ENCODE measurements at regions not wholly inside any gene's neighbourhood (a gene's known extent, or its start where the extent isn't known, plus 50 kb on each side); places are given as distances from the start of the nearest gene placed in this dataset.
A peak's percentile ranks its signal among the peaks of the same experiment; 100 is the strongest.

- TF ChIP-seq CTCF (IDR thresholded peaks at IDR 0.05; ENCODE audit: insufficient read depth, low read length, poor library complexity, severe bottlenecking), result no peak
- Histone ChIP-seq H3K27me3 (replicated peaks; ENCODE audit: control insufficient read depth, insufficient read depth, low read length) (no peaks in the 10 kb centered on the region), H3K36me3 (ENCODE audit: control insufficient read depth, insufficient read depth, low read length) (no peaks in the 10 kb centered on the region), H3K4me3 (replicated peaks; ENCODE audit: low read depth, low read length) (no peak overlapping the region)
- DNase-seq (ENCODE audit: extremely low read depth, insufficient read length), result no peak
These were observed 107.0 kb downstream of the CTH start for GRCh38 chr1:70518106-70518505.

- no peaks in the 10 kb centered on the region for H3K36me3 ChIP-seq (ENCODE audit: control insufficient read depth, insufficient read depth, low read length)
- peak; percentile 67 for TF ChIP-seq CTCF (IDR thresholded peaks at IDR 0.05; ENCODE audit: insufficient read depth, low read length, poor library complexity, severe bottlenecking)
- H3K4me3 ChIP-seq (replicated peaks; ENCODE audit: low read depth, low read length), result no peak overlapping the region
- H3K27me3 ChIP-seq (replicated peaks; ENCODE audit: control insufficient read depth, insufficient read depth, low read length), result no peaks in the 10 kb centered on the region
- DNase-seq (ENCODE audit: extremely low read depth, insufficient read length), result no peak
These were observed 117.7 kb downstream of the CTH start for GRCh38 chr1:70528590-70529333.

- Histone ChIP-seq H3K4me3 (replicated peaks; ENCODE audit: low read depth, low read length) (no peak overlapping the region), H3K36me3 (ENCODE audit: control insufficient read depth, insufficient read depth, low read length) (no peaks in the 10 kb centered on the region), H3K27me3 (replicated peaks; ENCODE audit: control insufficient read depth, insufficient read depth, low read length) (no peaks in the 10 kb centered on the region)
- DNase-seq (ENCODE audit: extremely low read depth, insufficient read length), result no peak
- TF ChIP-seq CTCF (IDR thresholded peaks at IDR 0.05; ENCODE audit: insufficient read depth, low read length, poor library complexity, severe bottlenecking), result no peak
These were observed 125.8 kb downstream of the CTH start for GRCh38 chr1:70536708-70537366.

- Histone ChIP-seq H3K4me3 (replicated peaks; ENCODE audit: low read depth, low read length) (no peak overlapping the region), H3K27me3 (replicated peaks; ENCODE audit: control insufficient read depth, insufficient read depth, low read length) (no peaks in the 10 kb centered on the region), H3K36me3 (ENCODE audit: control insufficient read depth, insufficient read depth, low read length) (no peaks in the 10 kb centered on the region)
- TF ChIP-seq CTCF (IDR thresholded peaks at IDR 0.05; ENCODE audit: insufficient read depth, low read length, poor library complexity, severe bottlenecking), result no peak
- DNase-seq (ENCODE audit: extremely low read depth, insufficient read length), result no peak
These were observed 126.7 kb downstream of the CTH start for GRCh38 chr1:70537788-70538187.

- TF ChIP-seq CTCF (IDR thresholded peaks at IDR 0.05; ENCODE audit: insufficient read depth, low read length, poor library complexity, severe bottlenecking), result no peak
- DNase-seq (ENCODE audit: extremely low read depth, insufficient read length), result no peak
- Histone ChIP-seq H3K4me3 (replicated peaks; ENCODE audit: low read depth, low read length) (no peak overlapping the region), H3K36me3 (ENCODE audit: control insufficient read depth, insufficient read depth, low read length) (no peaks in the 10 kb centered on the region), H3K27me3 (replicated peaks; ENCODE audit: control insufficient read depth, insufficient read depth, low read length) (no peaks in the 10 kb centered on the region)
These were observed 131.0 kb downstream of the CTH start for GRCh38 chr1:70542030-70542429.
